Activated gamma-delta T cell treated with Interleukin-2 at 50 U/mL for 16 hours (primary cell): ENCODE measurements at regions not wholly inside any gene's neighbourhood (a gene's known extent, or its start where the extent isn't known, plus 50 kb on each side); places are given as distances from the start of the nearest gene placed in this dataset.
"Not testable (repeated sequence)": the region's sequence is repeated elsewhere in the genome, so short reads cannot be mapped to it uniquely, and the experiment has no call there.

Source experiments
- DNase-seq: peaks from one replicate; pipeline ENCODE4 v3.0.0-alpha.2; 2020

- DNase-seq, result no peak
These were observed 540.9 kb downstream of the TRIML1 start for GRCh38 chr4:188680004-188680666.

- DNase-seq, result no peak
These were observed 541.4 kb downstream of the TRIML1 start for GRCh38 chr4:188680667-188681063.

GRCh38 chr4:188682321-188682720, 543.1 kb downstream of the TRIML1 start:
- DNase-seq, result no peak

- no peak for DNase-seq
These were observed 544.3 kb downstream of the TRIML1 start for GRCh38 chr4:188683571-188683970.

GRCh38 chr4:188688956-188689355, 549.7 kb downstream of the TRIML1 start:
- DNase-seq, result no peak

GRCh38 chr4:188691811-188692210, 552.6 kb downstream of the TRIML1 start:
- no peak for DNase-seq

- DNase-seq, result no peak
These were observed 556.0 kb downstream of the TRIML1 start for GRCh38 chr4:188695261-188695660.

- DNase-seq, result no peak
These were observed 558.0 kb downstream of the TRIML1 start for GRCh38 chr4:188697243-188697642.

- no peak for DNase-seq
These were observed 562.7 kb downstream of the TRIML1 start for GRCh38 chr4:188701952-188702351.

- DNase-seq, result no peak
These were observed 565.0 kb downstream of the TRIML1 start for GRCh38 chr4:188704288-188704687.

GRCh38 chr4:188707036-188707435, 567.8 kb downstream of the TRIML1 start:
- DNase-seq, result no peak

GRCh38 chr4:188714501-188714900, 575.3 kb downstream of the TRIML1 start:
- no peak for DNase-seq

GRCh38 chr4:188714907-188715306, 575.7 kb downstream of the TRIML1 start:
- no peak for DNase-seq

GRCh38 chr4:188717661-188718060, 578.4 kb downstream of the TRIML1 start:
- DNase-seq, result no peak

GRCh38 chr4:188719794-188720193, 580.6 kb downstream of the TRIML1 start:
- DNase-seq, result no peak

- no peak for DNase-seq
These were observed 583.7 kb downstream of the TRIML1 start for GRCh38 chr4:188722911-188723310.

GRCh38 chr4:188727746-188728145, 588.5 kb downstream of the TRIML1 start:
- DNase-seq, result no peak

- no peak for DNase-seq
These were observed 589.1 kb downstream of the TRIML1 start for GRCh38 chr4:188728359-188728758.

- DNase-seq, result no peak
These were observed 592.9 kb downstream of the TRIML1 start for GRCh38 chr4:188732131-188732530.

- DNase-seq, result no peak
These were observed 595.8 kb downstream of the TRIML1 start for GRCh38 chr4:188735082-188735481.

- DNase-seq, result no peak
These were observed 598.2 kb downstream of the TRIML1 start for GRCh38 chr4:188737251-188738002.

- not testable (repeated sequence) for DNase-seq
These were observed 599.0 kb downstream of the TRIML1 start for GRCh38 chr4:188738290-188738689.

- DNase-seq, result not testable (repeated sequence)
These were observed 600.9 kb downstream of the TRIML1 start for GRCh38 chr4:188740172-188740571.

- not testable (repeated sequence) for DNase-seq
These were observed 601.5 kb downstream of the TRIML1 start for GRCh38 chr4:188740791-188741190.
